Dermis blood vessel endothelial cell (primary cell): ENCODE measurements at regions not wholly inside any gene's neighbourhood (a gene's known extent, or its start where the extent isn't known, plus 50 kb on each side); places are given as distances from the start of the nearest gene placed in this dataset.
"Not testable (repeated sequence)": the region's sequence is repeated elsewhere in the genome, so short reads cannot be mapped to it uniquely, and the experiment has no call there.

Source experiments
- DNase-seq: peaks from one replicate; pipeline ENCODE4 v3.0.0; 2010

- DNase-seq, result no peak
Measured at GRCh38 chr4:170775851-170776250, 686.1 kb upstream of the AADAT start.

- no peak for DNase-seq
Measured at GRCh38 chr4:170773709-170774273, 684.0 kb upstream of the AADAT start.

GRCh38 chr4:170772429-170772828, 682.7 kb upstream of the AADAT start:
- no peak for DNase-seq

- DNase-seq, result no peak
Measured at GRCh38 chr4:170770664-170771063, 680.9 kb upstream of the AADAT start.

- no peak for DNase-seq
Measured at GRCh38 chr4:170769862-170770261, 680.1 kb upstream of the AADAT start.

- DNase-seq, result no peak
Measured at GRCh38 chr4:170758988-170759387, 669.2 kb upstream of the AADAT start.

GRCh38 chr4:170750519-170750918, 660.8 kb upstream of the AADAT start:
- no peak for DNase-seq

GRCh38 chr4:170748975-170749374, 659.2 kb upstream of the AADAT start:
- no peak for DNase-seq

GRCh38 chr4:170743633-170744032, 653.9 kb upstream of the AADAT start:
- DNase-seq, result no peak

- DNase-seq, result no peak
Measured at GRCh38 chr4:170741856-170742255, 652.1 kb upstream of the AADAT start.

GRCh38 chr4:170736710-170737109, 647.0 kb upstream of the AADAT start:
- DNase-seq, result no peak

GRCh38 chr4:170729897-170730296, 640.1 kb upstream of the AADAT start:
- no peak for DNase-seq

- DNase-seq, result no peak
Measured at GRCh38 chr4:170729236-170729635, 639.5 kb upstream of the AADAT start.

- no peak for DNase-seq
Measured at GRCh38 chr4:170724191-170724590, 634.4 kb upstream of the AADAT start.

- no peak for DNase-seq
Measured at GRCh38 chr4:170723171-170723570, 633.4 kb upstream of the AADAT start.

- no peak for DNase-seq
Measured at GRCh38 chr4:170721812-170722373, 632.1 kb upstream of the AADAT start.

GRCh38 chr4:170716868-170717267, 627.1 kb upstream of the AADAT start:
- no peak for DNase-seq

GRCh38 chr4:170705907-170706306, 616.2 kb upstream of the AADAT start:
- no peak for DNase-seq

- DNase-seq, result no peak
Measured at GRCh38 chr4:170700064-170700463, 610.3 kb upstream of the AADAT start.

GRCh38 chr4:170698334-170698733, 608.6 kb upstream of the AADAT start:
- DNase-seq, result no peak

GRCh38 chr4:170697845-170698244, 608.1 kb upstream of the AADAT start:
- no peak for DNase-seq

GRCh38 chr4:170697045-170697444, 607.3 kb upstream of the AADAT start:
- DNase-seq, result no peak

GRCh38 chr4:170691168-170691567, 601.4 kb upstream of the AADAT start:
- DNase-seq, result no peak

GRCh38 chr4:170687751-170688150, 598.0 kb upstream of the AADAT start:
- DNase-seq, result no peak

- not testable (repeated sequence) for DNase-seq
Measured at GRCh38 chr4:170685701-170686100, 595.9 kb upstream of the AADAT start.
